CD4-positive, alpha-beta T cell (primary cell): ENCODE measurements at regions not wholly inside any gene's neighbourhood (a gene's known extent, or its start where the extent isn't known, plus 50 kb on each side); places are given as distances from the start of the nearest gene placed in this dataset.

Experiments
- ATAC-seq: fragments of 200-7000 bp; cut with Tn5 transposase; one replicate; pipeline ENCODE4 v1.10.0; 2022; ENCODE audit warnings: mild to moderate bottlenecking; ENCODE audit not compliant: poor library complexity
- CTCF ChIA-PET: fragments of 350-600 bp; sonication (Branson Sonifier 250); formaldehyde crosslinking; loops from one replicate; lab custom pipeline; 2021; ENCODE audit warnings: antibody characterized with exemption, inconsistent platforms; lab: Charles Lee
- POLR2A ChIA-PET: fragments of 350-600 bp; sonication (Branson Sonifier 250); formaldehyde crosslinking; loops from one replicate; lab custom pipeline; 2021; ENCODE audit warnings: antibody characterized with exemption, inconsistent platforms; lab: Charles Lee
- DNase-seq, 14 experiments: peaks; one replicate each; pipeline ENCODE4 v3.0.0-alpha.2; 2013 to 2020; ENCODE audit warnings: mixed read lengths in 2 of 14
- H3K27ac ChIP-seq, 2 donors: one replicate each; pipeline versions ENCODE4 v1.5.1 to v1.7.0; 2013; ENCODE audit warnings: low read length in 2 of 2, low read depth in 1 of 2, mild to moderate bottlenecking in 1 of 2
- H3K27me3 ChIP-seq, 2 experiments: 1 replicate in 1 of 2; 2 replicates in 1 of 2; pipeline versions ENCODE4 v1.6.1 to v1.7.0; 2013; ENCODE audit warnings: low read length in 2 of 2, control low read depth in 1 of 2, mild to moderate bottlenecking in 1 of 2, moderate library complexity in 1 of 2; ENCODE audit not compliant: insufficient read depth in 2 of 2, control insufficient read depth in 1 of 2
- H3K36me3 ChIP-seq: one replicate; pipeline ENCODE4 v1.6.1; 2013; ENCODE audit warnings: low read length, control low read depth; ENCODE audit not compliant: insufficient read depth
- H3K4me1 ChIP-seq: one replicate; pipeline ENCODE4 v1.6.1; 2013; ENCODE audit warnings: low read length, control low read depth; ENCODE audit not compliant: insufficient read depth
- H3K4me3 ChIP-seq: one replicate; pipeline ENCODE4 v1.5.1; 2013; ENCODE audit warnings: mild to moderate bottlenecking, low read length, moderate library complexity
- H3K9me3 ChIP-seq, 2 experiments: 1 replicate in 1 of 2; 2 replicates in 1 of 2; pipeline versions ENCODE4 v1.6.1 to v1.7.0; 2013; ENCODE audit warnings: low read length in 2 of 2, mild to moderate bottlenecking in 2 of 2, control low read depth in 1 of 2, moderate library complexity in 1 of 2; ENCODE audit not compliant: control insufficient read depth in 1 of 2, insufficient read depth in 1 of 2
- H3K27ac Mint-ChIP-seq: one replicate; pipeline ENCODE4 v1.8.0; 2020; ENCODE audit warnings: mixed read lengths
- H3K27me3 Mint-ChIP-seq: one replicate; pipeline ENCODE4 v1.8.0; 2021; ENCODE audit warnings: mixed read lengths
- H3K36me3 Mint-ChIP-seq: one replicate; pipeline ENCODE4 v1.8.0; 2021; ENCODE audit warnings: low read depth, mixed read lengths
- H3K4me1 Mint-ChIP-seq: one replicate; pipeline ENCODE4 v1.8.0; 2021; ENCODE audit warnings: low read depth, mixed read lengths
- H3K4me3 Mint-ChIP-seq: one replicate; pipeline ENCODE4 v1.8.0; 2020; ENCODE audit warnings: mild to moderate bottlenecking, mixed read lengths
- H3K9me3 Mint-ChIP-seq: one replicate; pipeline ENCODE4 v1.8.0; 2020; ENCODE audit warnings: mixed read lengths
- CTCF ChIP-seq: fragments of 200-600 bp; IDR thresholded peaks from one replicate; pipeline ENCODE4 v1.8.0; 2022; ENCODE audit warnings: antibody characterized with exemption, mild to moderate bottlenecking
- intact Hi-C, 2 experiments: fragments of 100-400 bp; cut with DNase I in 1 of 2; cut with micrococcal nuclease in 1 of 2; formaldehyde crosslinking; loops; one replicate each; pipeline versions ENCODE4 v1.15.1 to v1.9.0; 2023 to 2025; cut with DNase I, micrococcal nuclease

- no peak overlapping the region for H3K4me3 ChIP-seq
- H3K27me3 Mint-ChIP-seq = no peaks in the 10 kb centered on the region
- H3K36me3 Mint-ChIP-seq = no peaks in the 10 kb centered on the region
- H3K36me3 ChIP-seq = no peaks in the 10 kb centered on the region
- DNase-seq = no peak
- no peak overlapping the region for H3K4me3 Mint-ChIP-seq
- no peaks in the 10 kb centered on the region for H3K27me3 ChIP-seq
- ChIA-PET CTCF (no interaction called here), POLR2A (no interaction called here)
- intact Hi-C loops = no loop called here
- H3K27ac ChIP-seq = no peak overlapping the region
- TF ChIP-seq CTCF = no peak
- no peak for ATAC-seq
- no peak overlapping the region for H3K27ac Mint-ChIP-seq
- no peaks in the 10 kb centered on the region for H3K4me1 ChIP-seq
- H3K9me3 Mint-ChIP-seq = no peaks in the 10 kb centered on the region
- no peaks in the 10 kb centered on the region for H3K9me3 ChIP-seq
- H3K4me1 Mint-ChIP-seq = no peaks in the 10 kb centered on the region
These were observed 1419.9 kb upstream of the TMEM132C start for GRCh38 chr12:126847005-126847629.

GRCh38 chr12:126855768-126856167, 1411.2 kb upstream of the TMEM132C start:
- Histone ChIP-seq H3K27me3 (no peaks in the 10 kb centered on the region), H3K36me3 (no peaks in the 10 kb centered on the region), H3K4me3 (no peak overlapping the region), H3K9me3 (no peaks in the 10 kb centered on the region), H3K27ac (no peak overlapping the region), H3K4me1 (no peaks in the 10 kb centered on the region)
- ChIA-PET CTCF (interaction anchor here (0.9 kb wide), 1 partner anchor 12 kb away, joined by 3 read pairs; no protein-coding TSS in a partner anchor), POLR2A (no interaction called here)
- no peak for ATAC-seq
- intact Hi-C loops = no loop called here
- no peaks in the 10 kb centered on the region for H3K36me3 Mint-ChIP-seq
- TF ChIP-seq CTCF = no peak
- DNase-seq = no peak
- no peaks in the 10 kb centered on the region for H3K9me3 Mint-ChIP-seq
- no peaks in the 10 kb centered on the region for H3K27me3 Mint-ChIP-seq
- no peak overlapping the region for H3K27ac Mint-ChIP-seq
- H3K4me1 Mint-ChIP-seq = no peaks in the 10 kb centered on the region
- no peak overlapping the region for H3K4me3 Mint-ChIP-seq

GRCh38 chr12:126856958-126857357, 1410.0 kb upstream of the TMEM132C start:
- H3K36me3 Mint-ChIP-seq = no peaks in the 10 kb centered on the region
- Histone ChIP-seq H3K27ac (no peak overlapping the region), H3K27me3 (no peaks in the 10 kb centered on the region), H3K36me3 (no peaks in the 10 kb centered on the region), H3K9me3 (no peaks in the 10 kb centered on the region), H3K4me1 (no peaks in the 10 kb centered on the region), H3K4me3 (no peak overlapping the region)
- intact Hi-C loops = no loop called here
- ChIA-PET POLR2A (no interaction called here), CTCF (no interaction called here)
- DNase-seq (no peak), ATAC-seq (no peak)
- no peaks in the 10 kb centered on the region for H3K9me3 Mint-ChIP-seq
- H3K27ac Mint-ChIP-seq = no peak overlapping the region
- H3K4me1 Mint-ChIP-seq = no peaks in the 10 kb centered on the region
- TF ChIP-seq CTCF = no peak
- H3K4me3 Mint-ChIP-seq = no peak overlapping the region
- H3K27me3 Mint-ChIP-seq = no peaks in the 10 kb centered on the region
